Astrocyte (in vitro differentiated cells and primary cell): ENCODE measurements at regions not wholly inside any gene's neighbourhood (a gene's known extent, or its start where the extent isn't known, plus 50 kb on each side); places are given as distances from the start of the nearest gene placed in this dataset.

Source experiments
- DNase-seq: peaks from one replicate; pipeline ENCODE4 v3.0.0-alpha.2; 2010; ENCODE audit warnings: low read depth
- FAIRE-seq: peaks from 2 replicates; lab custom pipeline; 2011; peaks lifted over from hg19 to GRCh38; lab: Jason Lieb, UNC
- H2AFZ ChIP-seq: 2 replicates; pipeline ENCODE4 v1.6.0; 2012; ENCODE audit warnings: low read depth, low read length, inconsistent platforms
- H3K27ac ChIP-seq: 2 replicates; pipeline ENCODE4 v1.5.1; 2011; ENCODE audit warnings: low read depth, low read length, inconsistent platforms
- H3K27me3 ChIP-seq: 2 replicates; pipeline ENCODE4 v1.6.0; 2011; ENCODE audit warnings: low read length, inconsistent platforms; ENCODE audit not compliant: insufficient read depth
- H3K36me3 ChIP-seq: 2 replicates; pipeline ENCODE4 v1.5.1; 2011; ENCODE audit warnings: low read length, inconsistent platforms; ENCODE audit not compliant: insufficient read depth
- H3K4me1 ChIP-seq: 2 replicates; pipeline ENCODE4 v1.5.1; 2011; ENCODE audit warnings: low read length, inconsistent platforms; ENCODE audit not compliant: insufficient read depth
- H3K4me2 ChIP-seq: 2 replicates; pipeline ENCODE4 v1.6.0; 2012; ENCODE audit warnings: low read length, inconsistent platforms
- H3K4me3 ChIP-seq: 2 replicates; pipeline ENCODE4 v1.5.1; 2011; ENCODE audit warnings: low read depth, mild to moderate bottlenecking, low read length, inconsistent platforms; ENCODE audit not compliant: insufficient read depth
- H3K79me2 ChIP-seq: 2 replicates; pipeline ENCODE4 v1.6.0; 2012; ENCODE audit warnings: mild to moderate bottlenecking, low read length, inconsistent platforms; ENCODE audit not compliant: insufficient read depth
- H3K9ac ChIP-seq: 2 replicates; pipeline ENCODE4 v1.6.0; 2012; ENCODE audit warnings: mild to moderate bottlenecking, low read length, inconsistent platforms
- H3K9me3 ChIP-seq: 2 replicates; pipeline ENCODE4 v1.5.1; 2012; ENCODE audit warnings: low read depth, mild to moderate bottlenecking, low read length, inconsistent platforms; ENCODE audit not compliant: insufficient read depth
- H4K20me1 ChIP-seq: 2 replicates; pipeline ENCODE4 v1.6.0; 2012; ENCODE audit warnings: low read length, inconsistent platforms; ENCODE audit not compliant: insufficient read depth
- H3K27ac Mint-ChIP-seq: one replicate; pipeline ENCODE4 v1.8.0; 2021; ENCODE audit warnings: mild to moderate bottlenecking, mixed read lengths; ENCODE audit not compliant: unreplicated experiment
- H3K27me3 Mint-ChIP-seq: one replicate; pipeline ENCODE4 v1.8.0; 2021; ENCODE audit warnings: low read depth, mixed read lengths; ENCODE audit not compliant: unreplicated experiment
- H3K36me3 Mint-ChIP-seq: one replicate; pipeline ENCODE4 v1.8.0; 2021; ENCODE audit warnings: low read depth, mixed read lengths; ENCODE audit not compliant: unreplicated experiment
- H3K4me1 Mint-ChIP-seq: one replicate; pipeline ENCODE4 v1.8.0; 2021; ENCODE audit warnings: low read depth, mixed read lengths; ENCODE audit not compliant: unreplicated experiment
- H3K4me3 Mint-ChIP-seq: one replicate; pipeline ENCODE4 v1.8.0; 2021; ENCODE audit warnings: mild to moderate bottlenecking, moderate library complexity, mixed read lengths; ENCODE audit not compliant: unreplicated experiment
- H3K9me3 Mint-ChIP-seq: one replicate; pipeline ENCODE4 v1.8.0; 2021; ENCODE audit warnings: mild to moderate bottlenecking, mixed read lengths; ENCODE audit not compliant: unreplicated experiment
- EZH2 ChIP-seq: IDR thresholded peaks from 2 replicates; pipeline ENCODE4 v1.6.1; 2012; ENCODE audit warnings: mild to moderate bottlenecking, low read length, inconsistent platforms; ENCODE audit not compliant: insufficient read depth
- TF ChIP-seq, protein P1 (sequence below): IDR thresholded peaks from 2 replicates; pipeline ENCODE4 v1.5.1; 2011; ENCODE audit warnings: low read depth, mild to moderate bottlenecking, inconsistent platforms, low read length, moderate library complexity; ENCODE audit not compliant: insufficient read depth

DNA sequence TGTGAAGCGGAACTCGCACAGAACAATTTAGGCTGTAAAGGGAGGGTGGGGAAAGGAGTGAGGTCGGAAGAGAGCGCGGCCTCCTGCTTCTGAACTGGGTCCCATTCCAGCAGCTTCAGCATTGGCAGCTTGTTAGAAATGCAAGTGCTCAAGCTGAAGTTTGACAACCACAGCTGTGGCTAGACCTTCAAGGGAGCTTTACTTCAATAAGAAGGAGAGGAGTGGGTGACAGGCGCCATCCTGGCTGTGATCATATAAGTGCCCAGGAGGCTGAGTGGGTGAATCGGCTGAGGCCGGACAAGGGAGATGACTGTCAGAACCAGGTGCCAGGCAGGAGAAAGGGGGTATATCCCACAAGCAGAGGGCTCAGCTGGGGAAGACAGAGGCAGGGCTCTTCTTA is 622.5 kb downstream of the GALR1 start:
- H3K4me2 ChIP-seq = no peak overlapping the region
- H3K79me2 ChIP-seq = no peaks in the 10 kb centered on the region
- H3K4me3 ChIP-seq = no peak overlapping the region
- no peak overlapping the region for H3K4me3 Mint-ChIP-seq
- H3K9me3 ChIP-seq = peaks cover 23% of the 10 kb centered on the region
- no peak overlapping the region for H3K9ac ChIP-seq
- no peaks in the 10 kb centered on the region for H4K20me1 ChIP-seq
- TF ChIP-seq EZH2 = no peak
- TF ChIP-seq, protein P1, sequence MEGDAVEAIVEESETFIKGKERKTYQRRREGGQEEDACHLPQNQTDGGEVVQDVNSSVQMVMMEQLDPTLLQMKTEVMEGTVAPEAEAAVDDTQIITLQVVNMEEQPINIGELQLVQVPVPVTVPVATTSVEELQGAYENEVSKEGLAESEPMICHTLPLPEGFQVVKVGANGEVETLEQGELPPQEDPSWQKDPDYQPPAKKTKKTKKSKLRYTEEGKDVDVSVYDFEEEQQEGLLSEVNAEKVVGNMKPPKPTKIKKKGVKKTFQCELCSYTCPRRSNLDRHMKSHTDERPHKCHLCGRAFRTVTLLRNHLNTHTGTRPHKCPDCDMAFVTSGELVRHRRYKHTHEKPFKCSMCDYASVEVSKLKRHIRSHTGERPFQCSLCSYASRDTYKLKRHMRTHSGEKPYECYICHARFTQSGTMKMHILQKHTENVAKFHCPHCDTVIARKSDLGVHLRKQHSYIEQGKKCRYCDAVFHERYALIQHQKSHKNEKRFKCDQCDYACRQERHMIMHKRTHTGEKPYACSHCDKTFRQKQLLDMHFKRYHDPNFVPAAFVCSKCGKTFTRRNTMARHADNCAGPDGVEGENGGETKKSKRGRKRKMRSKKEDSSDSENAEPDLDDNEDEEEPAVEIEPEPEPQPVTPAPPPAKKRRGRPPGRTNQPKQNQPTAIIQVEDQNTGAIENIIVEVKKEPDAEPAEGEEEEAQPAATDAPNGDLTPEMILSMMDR = no peak
- no peaks in the 10 kb centered on the region for H3K27me3 ChIP-seq
- no peak overlapping the region for H2AFZ ChIP-seq
- H3K9me3 Mint-ChIP-seq = peaks cover 21% of the 10 kb centered on the region
- DNase-seq = no peak
- H3K27ac ChIP-seq = no peak overlapping the region
- H3K4me1 ChIP-seq = no peaks in the 10 kb centered on the region
- H3K27me3 Mint-ChIP-seq = no peaks in the 10 kb centered on the region
- no peak overlapping the region for H3K27ac Mint-ChIP-seq
- no peak for FAIRE-seq
- no peaks in the 10 kb centered on the region for H3K4me1 Mint-ChIP-seq
- no peaks in the 10 kb centered on the region for H3K36me3 ChIP-seq
- H3K36me3 Mint-ChIP-seq = peaks cover 2% of the 10 kb centered on the region

DNA sequence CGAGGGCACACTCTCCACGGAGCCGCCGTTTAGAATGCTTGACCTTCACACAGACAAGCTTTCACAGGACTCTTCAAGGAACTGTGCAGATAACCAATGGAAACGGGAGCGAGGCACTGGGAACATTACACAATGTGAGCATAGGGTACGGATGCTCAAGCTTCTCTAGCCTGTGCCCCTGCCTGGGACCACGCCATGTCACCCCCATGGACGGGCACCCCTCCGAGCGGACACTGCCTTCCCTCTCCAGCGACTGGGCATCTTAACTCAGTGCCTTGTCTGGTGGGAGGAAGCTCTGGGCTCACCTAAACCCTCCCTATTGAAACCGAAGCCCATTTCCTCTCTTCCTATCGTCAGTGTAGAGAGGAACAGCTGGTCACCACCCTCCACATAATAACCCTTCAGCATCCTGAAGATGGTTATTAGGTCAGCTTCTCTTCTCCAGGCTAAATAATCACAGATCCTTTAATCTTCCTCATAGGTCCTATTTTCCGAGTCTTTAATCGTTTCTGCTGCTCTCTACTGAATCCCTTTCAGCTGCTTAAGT is 626.7 kb downstream of the GALR1 start:
- Mint-ChIP-seq H3K4me1 (no peaks in the 10 kb centered on the region), H3K27me3 (no peaks in the 10 kb centered on the region), H3K27ac (no peak overlapping the region), H3K4me3 (no peak overlapping the region), H3K9me3 (peaks cover 10% of the 10 kb centered on the region), H3K36me3 (no peaks in the 10 kb centered on the region)
- Histone ChIP-seq H3K36me3 (no peaks in the 10 kb centered on the region), H3K9me3 (peaks cover 11% of the 10 kb centered on the region), H4K20me1 (no peaks in the 10 kb centered on the region), H3K79me2 (no peaks in the 10 kb centered on the region), H3K9ac (no peak overlapping the region), H3K27ac (no peak overlapping the region), H3K4me2 (no peak overlapping the region), H3K4me3 (no peak overlapping the region), H3K27me3 (no peaks in the 10 kb centered on the region), H3K4me1 (no peaks in the 10 kb centered on the region), H2AFZ (no peak overlapping the region)
- TF ChIP-seq, protein P1 = no peak
- no peak for TF ChIP-seq EZH2
- FAIRE-seq (no peak), DNase-seq (no peak)

DNA sequence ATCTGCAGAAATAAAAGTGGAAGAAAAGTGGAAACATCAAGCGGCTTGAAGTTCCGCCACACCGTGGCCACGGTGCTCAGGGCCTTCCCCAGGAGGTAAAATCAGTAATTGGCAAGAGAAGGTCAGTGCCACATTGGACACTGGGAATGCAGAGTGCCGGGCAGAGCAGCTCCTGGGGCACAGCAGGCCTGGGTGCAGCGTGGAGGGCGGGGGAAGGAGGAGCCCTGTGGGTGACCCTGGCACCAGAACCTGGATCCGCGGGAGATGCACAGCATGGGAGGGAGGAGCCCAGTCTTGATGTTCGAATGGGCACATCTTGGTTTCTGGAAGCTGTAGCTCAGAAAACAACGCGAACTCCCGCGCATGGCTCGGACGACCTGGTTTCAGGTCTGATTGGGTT is 630.2 kb downstream of the GALR1 start:
- Histone ChIP-seq H3K4me1 (no peaks in the 10 kb centered on the region), H3K27ac (no peak overlapping the region), H2AFZ (no peak overlapping the region), H3K9me3 (peaks cover 7% of the 10 kb centered on the region), H3K4me2 (no peak overlapping the region), H4K20me1 (no peaks in the 10 kb centered on the region), H3K36me3 (no peaks in the 10 kb centered on the region), H3K4me3 (no peak overlapping the region), H3K9ac (no peak overlapping the region), H3K27me3 (no peaks in the 10 kb centered on the region), H3K79me2 (no peaks in the 10 kb centered on the region)
- DNase-seq (no peak), FAIRE-seq (no peak)
- Mint-ChIP-seq H3K27ac (no peak overlapping the region), H3K27me3 (no peaks in the 10 kb centered on the region), H3K36me3 (no peaks in the 10 kb centered on the region), H3K4me1 (no peaks in the 10 kb centered on the region), H3K9me3 (peaks cover 5% of the 10 kb centered on the region), H3K4me3 (no peak overlapping the region)
- TF ChIP-seq, protein P1 = no peak
- no peak for TF ChIP-seq EZH2
